GM12891 (cell line): ENCODE measurements at regions not wholly inside any gene's neighbourhood (a gene's known extent, or its start where the extent isn't known, plus 50 kb on each side); places are given as distances from the start of the nearest gene placed in this dataset.

Source experiments
- PAX5 ChIP-seq: IDR thresholded peaks from 2 replicates; pipeline ENCODE4 v1.6.1; 2011; ENCODE audit warnings: low read length, moderate library complexity, mild to moderate bottlenecking; ENCODE audit not compliant: insufficient read depth, severe bottlenecking
- POLR2A ChIP-seq: IDR thresholded peaks from 2 replicates; pipeline ENCODE4 v1.6.1; 2011; ENCODE audit warnings: low read depth, low read length, control low read depth
- POLR2AphosphoS5 ChIP-seq: IDR thresholded peaks from 2 replicates; pipeline ENCODE4 v1.6.1; 2011; ENCODE audit warnings: low read depth, low read length, control low read depth
- POU2F2 ChIP-seq: IDR thresholded peaks from 2 replicates; pipeline ENCODE4 v1.6.1; 2011; ENCODE audit warnings: low read depth, mild to moderate bottlenecking, control low read depth, low read length, moderate library complexity
- SPI1 ChIP-seq: IDR thresholded peaks from 2 replicates; pipeline ENCODE4 v1.6.1; 2011; ENCODE audit warnings: low read depth, low read length, control low read depth
- TAF1 ChIP-seq: IDR thresholded peaks from 2 replicates; pipeline ENCODE4 v1.6.1; 2011; ENCODE audit warnings: low read depth, low read length, control low read depth

- TF ChIP-seq POLR2A = no peak
- TF ChIP-seq POLR2AphosphoS5 = no peak
- TF ChIP-seq TAF1 = no peak
- no peak for TF ChIP-seq PAX5
- no peak for TF ChIP-seq SPI1
- TF ChIP-seq POU2F2 = no peak
Observed at GRCh38 chr3:27910456-27910855, 188.3 kb upstream of the EOMES start.
